Neural cell (in vitro differentiated cells): ENCODE measurements at regions not wholly inside any gene's neighbourhood (a gene's known extent, or its start where the extent isn't known, plus 50 kb on each side); places are given as distances from the start of the nearest gene placed in this dataset.

ENCODE experiments used
- EP300 ChIP-seq: fragments of 450-650 bp; conservative IDR thresholded peaks from 2 replicates; pipeline ENCODE4 v1.6.1; 2014; ENCODE audit warnings: antibody characterized with exemption, mild to moderate bottlenecking, moderate library complexity; ENCODE audit not compliant: poor library complexity, severe bottlenecking
- EZH2 ChIP-seq: fragments of 200-600, 300-800 bp; shearing (Covaris generic), sonication (generic); IDR thresholded peaks from 2 replicates; pipeline ENCODE4 v1.6.1; 2014; ENCODE audit warnings: antibody characterized with exemption, low read length, borderline replicate concordance, mild to moderate bottlenecking; ENCODE audit not compliant: insufficient read depth, poor library complexity, severe bottlenecking
- RAD21 ChIP-seq: fragments of 450-650 bp; conservative IDR thresholded peaks from 2 replicates; pipeline ENCODE4 v1.6.1; 2014; ENCODE audit warnings: antibody characterized with exemption, mild to moderate bottlenecking, moderate library complexity
- TF ChIP-seq, protein P1 (sequence below): fragments of 450-650 bp; IDR thresholded peaks from 2 replicates; pipeline ENCODE4 v1.5.1; 2014; ENCODE audit warnings: antibody characterized with exemption, mild to moderate bottlenecking, moderate library complexity; ENCODE audit not compliant: poor library complexity, severe bottlenecking
- TF ChIP-seq, protein P2 (sequence below): IDR thresholded peaks from 2 replicates; pipeline ENCODE4 v1.6.1; 2012; ENCODE audit warnings: borderline replicate concordance

GRCh38 chr19:27971869-27972268, 1241.1 kb downstream of the UQCRFS1 start:
- TF ChIP-seq, protein P1, sequence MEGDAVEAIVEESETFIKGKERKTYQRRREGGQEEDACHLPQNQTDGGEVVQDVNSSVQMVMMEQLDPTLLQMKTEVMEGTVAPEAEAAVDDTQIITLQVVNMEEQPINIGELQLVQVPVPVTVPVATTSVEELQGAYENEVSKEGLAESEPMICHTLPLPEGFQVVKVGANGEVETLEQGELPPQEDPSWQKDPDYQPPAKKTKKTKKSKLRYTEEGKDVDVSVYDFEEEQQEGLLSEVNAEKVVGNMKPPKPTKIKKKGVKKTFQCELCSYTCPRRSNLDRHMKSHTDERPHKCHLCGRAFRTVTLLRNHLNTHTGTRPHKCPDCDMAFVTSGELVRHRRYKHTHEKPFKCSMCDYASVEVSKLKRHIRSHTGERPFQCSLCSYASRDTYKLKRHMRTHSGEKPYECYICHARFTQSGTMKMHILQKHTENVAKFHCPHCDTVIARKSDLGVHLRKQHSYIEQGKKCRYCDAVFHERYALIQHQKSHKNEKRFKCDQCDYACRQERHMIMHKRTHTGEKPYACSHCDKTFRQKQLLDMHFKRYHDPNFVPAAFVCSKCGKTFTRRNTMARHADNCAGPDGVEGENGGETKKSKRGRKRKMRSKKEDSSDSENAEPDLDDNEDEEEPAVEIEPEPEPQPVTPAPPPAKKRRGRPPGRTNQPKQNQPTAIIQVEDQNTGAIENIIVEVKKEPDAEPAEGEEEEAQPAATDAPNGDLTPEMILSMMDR, result no peak
- TF ChIP-seq, protein P2, sequence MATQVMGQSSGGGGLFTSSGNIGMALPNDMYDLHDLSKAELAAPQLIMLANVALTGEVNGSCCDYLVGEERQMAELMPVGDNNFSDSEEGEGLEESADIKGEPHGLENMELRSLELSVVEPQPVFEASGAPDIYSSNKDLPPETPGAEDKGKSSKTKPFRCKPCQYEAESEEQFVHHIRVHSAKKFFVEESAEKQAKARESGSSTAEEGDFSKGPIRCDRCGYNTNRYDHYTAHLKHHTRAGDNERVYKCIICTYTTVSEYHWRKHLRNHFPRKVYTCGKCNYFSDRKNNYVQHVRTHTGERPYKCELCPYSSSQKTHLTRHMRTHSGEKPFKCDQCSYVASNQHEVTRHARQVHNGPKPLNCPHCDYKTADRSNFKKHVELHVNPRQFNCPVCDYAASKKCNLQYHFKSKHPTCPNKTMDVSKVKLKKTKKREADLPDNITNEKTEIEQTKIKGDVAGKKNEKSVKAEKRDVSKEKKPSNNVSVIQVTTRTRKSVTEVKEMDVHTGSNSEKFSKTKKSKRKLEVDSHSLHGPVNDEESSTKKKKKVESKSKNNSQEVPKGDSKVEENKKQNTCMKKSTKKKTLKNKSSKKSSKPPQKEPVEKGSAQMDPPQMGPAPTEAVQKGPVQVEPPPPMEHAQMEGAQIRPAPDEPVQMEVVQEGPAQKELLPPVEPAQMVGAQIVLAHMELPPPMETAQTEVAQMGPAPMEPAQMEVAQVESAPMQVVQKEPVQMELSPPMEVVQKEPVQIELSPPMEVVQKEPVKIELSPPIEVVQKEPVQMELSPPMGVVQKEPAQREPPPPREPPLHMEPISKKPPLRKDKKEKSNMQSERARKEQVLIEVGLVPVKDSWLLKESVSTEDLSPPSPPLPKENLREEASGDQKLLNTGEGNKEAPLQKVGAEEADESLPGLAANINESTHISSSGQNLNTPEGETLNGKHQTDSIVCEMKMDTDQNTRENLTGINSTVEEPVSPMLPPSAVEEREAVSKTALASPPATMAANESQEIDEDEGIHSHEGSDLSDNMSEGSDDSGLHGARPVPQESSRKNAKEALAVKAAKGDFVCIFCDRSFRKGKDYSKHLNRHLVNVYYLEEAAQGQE, result no peak
- no peak for TF ChIP-seq EP300
- TF ChIP-seq RAD21, result no peak
- TF ChIP-seq EZH2, result no peak
